HepG2 (cell line): ENCODE measurements at regions not wholly inside any gene's neighbourhood (a gene's known extent, or its start where the extent isn't known, plus 50 kb on each side); places are given as distances from the start of the nearest gene placed in this dataset.

Source experiments
- ATM ChIP-seq: fragments of 450-650 bp; IDR thresholded peaks from 2 replicates; pipeline ENCODE4 v1.7.1; 2017; ENCODE audit warnings: mild to moderate bottlenecking, borderline replicate concordance
- CREM ChIP-seq, 2 experiments: sonication (generic) in 1 of 2; formaldehyde crosslinking in 1 of 2; IDR thresholded peaks; 2 replicates each; pipeline versions ENCODE4 v1.4.0 to v1.6.1; 2016 to 2020; ENCODE audit warnings: antibody characterized with exemption in 1 of 2, mild to moderate bottlenecking in 1 of 2, missing genetic modification reagents in 1 of 2
- ELF4 ChIP-seq: sonication (generic); formaldehyde crosslinking; IDR thresholded peaks from 2 replicates; pipeline ENCODE4 v1.5.0; 2020; ENCODE audit warnings: missing genetic modification reagents, mild to moderate bottlenecking, moderate library complexity, borderline replicate concordance
- HNRNPUL1 ChIP-seq: fragments of 200-400 bp; formaldehyde crosslinking; IDR thresholded peaks from 2 replicates; pipeline ENCODE4 v1.6.1; 2017; ENCODE audit warnings: low read depth, mild to moderate bottlenecking, low read length, moderate library complexity
- IKZF1 ChIP-seq: fragments of 450-650 bp; IDR thresholded peaks from 2 replicates; pipeline ENCODE4 v1.7.1; 2016
- IKZF4 ChIP-seq: sonication (generic); formaldehyde crosslinking; IDR thresholded peaks from 2 replicates; pipeline ENCODE4 v1.5.1; 2020; ENCODE audit warnings: borderline replicate concordance, mild to moderate bottlenecking, low read depth, missing genetic modification reagents; ENCODE audit errors: not compliant biosample characterization
- KMT2B ChIP-seq: IDR thresholded peaks from 2 replicates; pipeline ENCODE4 v1.6.1; 2016; ENCODE audit warnings: missing genetic modification reagents, missing compliant biosample characterization
- MEIS2 ChIP-seq: sonication (generic); formaldehyde crosslinking; IDR thresholded peaks from 2 replicates; pipeline ENCODE4 v1.9.0; 2021; ENCODE audit warnings: mild to moderate bottlenecking, missing genetic modification reagents
- MIER2 ChIP-seq: IDR thresholded peaks from 2 replicates; pipeline ENCODE4 v1.6.1; 2016; ENCODE audit warnings: missing biosample characterization, missing genetic modification reagents
- MZF1 ChIP-seq: sonication (generic); formaldehyde crosslinking; IDR thresholded peaks from 2 replicates; pipeline ENCODE4 v1.8.1; 2023; ENCODE audit warnings: mild to moderate bottlenecking, missing genetic modification reagents, borderline replicate concordance
- NONO ChIP-seq, 2 experiments: fragments of 450-650 bp in 1 of 2; sonication (generic) in 1 of 2; formaldehyde crosslinking in 1 of 2; IDR thresholded peaks in 1 of 2; conservative IDR thresholded peaks in 1 of 2; 2 replicates each; pipeline versions ENCODE4 v1.6.1 to v1.8.0; 2017 to 2022; ENCODE audit warnings: mild to moderate bottlenecking in 1 of 2, missing genetic modification reagents in 1 of 2, moderate library complexity in 1 of 2
- PHF21A ChIP-seq: sonication (generic); formaldehyde crosslinking; IDR thresholded peaks from 2 replicates; pipeline ENCODE4 v1.5.0; 2020; ENCODE audit warnings: mild to moderate bottlenecking, missing genetic modification reagents
- RXRB ChIP-seq: IDR thresholded peaks from 2 replicates; pipeline ENCODE4 v1.6.1; 2016; ENCODE audit warnings: borderline replicate concordance, missing genetic modification reagents, missing compliant biosample characterization
- SOX6 ChIP-seq, 2 experiments: fragments of 450-650 bp in 1 of 2; sonication (generic) in 1 of 2; formaldehyde crosslinking in 1 of 2; IDR thresholded peaks; 2 replicates each; pipeline versions ENCODE4 v1.4.0 to v1.6.1; 2017 to 2020; ENCODE audit warnings: antibody characterized with exemption in 1 of 2, mild to moderate bottlenecking in 1 of 2, missing genetic modification reagents in 1 of 2
- SP1 ChIP-seq, 2 experiments: fragments of 450-650 bp in 1 of 2; sonication (generic) in 1 of 2; formaldehyde crosslinking in 1 of 2; IDR thresholded peaks; 2 replicates each; pipeline versions ENCODE4 v1.4.0 to v1.6.1; 2016 to 2020; ENCODE audit warnings: missing genetic modification reagents in 1 of 2
- SP4 ChIP-seq: sonication (generic); formaldehyde crosslinking; IDR thresholded peaks from 2 replicates; pipeline ENCODE4 v1.8.1; 2023; ENCODE audit warnings: mild to moderate bottlenecking, missing genetic modification reagents
- ZNF383 ChIP-seq: sonication (generic); formaldehyde crosslinking; IDR thresholded peaks from 2 replicates; pipeline ENCODE4 v1.4.0; 2020; ENCODE audit warnings: missing genetic modification reagents, mild to moderate bottlenecking, borderline replicate concordance
- ZNF556 ChIP-seq: sonication (generic); formaldehyde crosslinking; IDR thresholded peaks from 2 replicates; pipeline ENCODE4 v1.4.0; 2020; ENCODE audit warnings: mild to moderate bottlenecking, missing genetic modification reagents, borderline replicate concordance
- TF ChIP-seq, protein P1 (sequence below): sonication (generic); formaldehyde crosslinking; IDR thresholded peaks from 2 replicates; pipeline ENCODE4 v1.5.1; 2020; ENCODE audit warnings: mild to moderate bottlenecking, missing genetic modification reagents, borderline replicate concordance
- TF ChIP-seq, protein P2 (sequence below): sonication (generic); formaldehyde crosslinking; IDR thresholded peaks from 2 replicates; pipeline ENCODE4 v1.4.0; 2020; ENCODE audit warnings: missing genetic modification reagents
- TF ChIP-seq, protein P3 (sequence below): sonication (generic); IDR thresholded peaks from 2 replicates; pipeline ENCODE4 v1.6.1; 2016; ENCODE audit warnings: low read depth, borderline replicate concordance

DNA sequence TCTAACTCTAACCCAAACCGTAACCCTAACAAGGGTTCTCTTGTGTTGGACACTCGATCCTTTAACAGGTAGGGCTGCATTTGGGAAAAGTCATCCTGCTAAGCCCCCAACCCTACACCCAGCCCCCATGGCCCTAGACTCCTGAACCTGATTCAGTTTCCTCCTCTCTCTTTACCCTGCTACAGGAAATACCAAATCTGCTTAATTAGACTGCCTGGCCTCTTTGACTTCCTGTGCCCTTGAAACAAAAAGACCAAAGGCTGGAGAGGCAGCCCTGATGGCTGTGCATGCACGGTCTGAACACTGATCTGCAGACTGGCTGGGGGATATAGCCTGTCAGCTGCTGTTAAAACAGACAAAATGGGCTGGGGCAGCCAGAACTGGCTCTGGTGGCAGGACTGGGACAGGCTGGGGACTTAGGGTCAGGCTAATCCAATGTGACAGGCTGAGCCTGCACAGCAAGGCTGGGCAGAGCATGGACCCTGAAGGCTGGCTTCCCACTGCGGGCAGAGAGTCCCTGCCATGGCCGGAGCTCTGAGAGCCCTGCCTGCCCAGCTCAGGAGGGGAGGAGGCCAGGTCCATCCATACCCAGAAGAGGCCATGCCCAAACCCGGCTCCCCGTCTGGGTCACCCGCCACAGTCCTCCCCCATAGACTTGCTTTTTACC lies 51.0 kb upstream of the MSMB start (continued):
- TF ChIP-seq, protein P1, sequence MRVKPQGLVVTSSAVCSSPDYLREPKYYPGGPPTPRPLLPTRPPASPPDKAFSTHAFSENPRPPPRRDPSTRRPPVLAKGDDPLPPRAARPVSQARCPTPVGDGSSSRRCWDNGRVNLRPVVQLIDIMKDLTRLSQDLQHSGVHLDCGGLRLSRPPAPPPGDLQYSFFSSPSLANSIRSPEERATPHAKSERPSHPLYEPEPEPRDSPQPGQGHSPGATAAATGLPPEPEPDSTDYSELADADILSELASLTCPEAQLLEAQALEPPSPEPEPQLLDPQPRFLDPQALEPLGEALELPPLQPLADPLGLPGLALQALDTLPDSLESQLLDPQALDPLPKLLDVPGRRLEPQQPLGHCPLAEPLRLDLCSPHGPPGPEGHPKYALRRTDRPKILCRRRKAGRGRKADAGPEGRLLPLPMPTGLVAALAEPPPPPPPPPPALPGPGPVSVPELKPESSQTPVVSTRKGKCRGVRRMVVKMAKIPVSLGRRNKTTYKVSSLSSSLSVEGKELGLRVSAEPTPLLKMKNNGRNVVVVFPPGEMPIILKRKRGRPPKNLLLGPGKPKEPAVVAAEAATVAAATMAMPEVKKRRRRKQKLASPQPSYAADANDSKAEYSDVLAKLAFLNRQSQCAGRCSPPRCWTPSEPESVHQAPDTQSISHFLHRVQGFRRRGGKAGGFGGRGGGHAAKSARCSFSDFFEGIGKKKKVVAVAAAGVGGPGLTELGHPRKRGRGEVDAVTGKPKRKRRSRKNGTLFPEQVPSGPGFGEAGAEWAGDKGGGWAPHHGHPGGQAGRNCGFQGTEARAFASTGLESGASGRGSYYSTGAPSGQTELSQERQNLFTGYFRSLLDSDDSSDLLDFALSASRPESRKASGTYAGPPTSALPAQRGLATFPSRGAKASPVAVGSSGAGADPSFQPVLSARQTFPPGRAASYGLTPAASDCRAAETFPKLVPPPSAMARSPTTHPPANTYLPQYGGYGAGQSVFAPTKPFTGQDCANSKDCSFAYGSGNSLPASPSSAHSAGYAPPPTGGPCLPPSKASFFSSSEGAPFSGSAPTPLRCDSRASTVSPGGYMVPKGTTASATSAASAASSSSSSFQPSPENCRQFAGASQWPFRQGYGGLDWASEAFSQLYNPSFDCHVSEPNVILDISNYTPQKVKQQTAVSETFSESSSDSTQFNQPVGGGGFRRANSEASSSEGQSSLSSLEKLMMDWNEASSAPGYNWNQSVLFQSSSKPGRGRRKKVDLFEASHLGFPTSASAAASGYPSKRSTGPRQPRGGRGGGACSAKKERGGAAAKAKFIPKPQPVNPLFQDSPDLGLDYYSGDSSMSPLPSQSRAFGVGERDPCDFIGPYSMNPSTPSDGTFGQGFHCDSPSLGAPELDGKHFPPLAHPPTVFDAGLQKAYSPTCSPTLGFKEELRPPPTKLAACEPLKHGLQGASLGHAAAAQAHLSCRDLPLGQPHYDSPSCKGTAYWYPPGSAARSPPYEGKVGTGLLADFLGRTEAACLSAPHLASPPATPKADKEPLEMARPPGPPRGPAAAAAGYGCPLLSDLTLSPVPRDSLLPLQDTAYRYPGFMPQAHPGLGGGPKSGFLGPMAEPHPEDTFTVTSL (CRISPR knock-in tag): peak; percentile 52; the same call in 1 of the 2 replicates
- TF ChIP-seq RXRB (CRISPR knock-in tag): peak; percentile 61; the same call in 1 of the 2 replicates
- TF ChIP-seq ZNF383 (CRISPR knock-in tag): no peak; the same call in 1 of the 2 replicates
- no peak for TF ChIP-seq ATM
- no peak for TF ChIP-seq SP1 (IDR thresholded peaks at IDR 0.05)
- no peak for TF ChIP-seq SP1 (CRISPR knock-in tag; IDR thresholded peaks at IDR 0.05)
- TF ChIP-seq NONO (IDR thresholded peaks at IDR 0.05): no peak
- peak; percentile 59; the same call in 1 of the 2 replicates for TF ChIP-seq NONO (CRISPR knock-in tag; conservative IDR thresholded peaks at IDR 0.05)
- no peak for TF ChIP-seq KMT2B (CRISPR knock-in tag)
- TF ChIP-seq, protein P2, sequence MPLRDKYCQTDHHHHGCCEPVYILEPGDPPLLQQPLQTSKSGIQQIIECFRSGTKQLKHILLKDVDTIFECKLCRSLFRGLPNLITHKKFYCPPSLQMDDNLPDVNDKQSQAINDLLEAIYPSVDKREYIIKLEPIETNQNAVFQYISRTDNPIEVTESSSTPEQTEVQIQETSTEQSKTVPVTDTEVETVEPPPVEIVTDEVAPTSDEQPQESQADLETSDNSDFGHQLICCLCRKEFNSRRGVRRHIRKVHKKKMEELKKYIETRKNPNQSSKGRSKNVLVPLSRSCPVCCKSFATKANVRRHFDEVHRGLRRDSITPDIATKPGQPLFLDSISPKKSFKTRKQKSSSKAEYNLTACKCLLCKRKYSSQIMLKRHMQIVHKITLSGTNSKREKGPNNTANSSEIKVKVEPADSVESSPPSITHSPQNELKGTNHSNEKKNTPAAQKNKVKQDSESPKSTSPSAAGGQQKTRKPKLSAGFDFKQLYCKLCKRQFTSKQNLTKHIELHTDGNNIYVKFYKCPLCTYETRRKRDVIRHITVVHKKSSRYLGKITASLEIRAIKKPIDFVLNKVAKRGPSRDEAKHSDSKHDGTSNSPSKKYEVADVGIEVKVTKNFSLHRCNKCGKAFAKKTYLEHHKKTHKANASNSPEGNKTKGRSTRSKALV: 0 out of 2 replicates have a peak, but pooled peaks have one; percentile 26
- no peak for TF ChIP-seq MZF1 (CRISPR knock-in tag)
- no peak for TF ChIP-seq IKZF4
- TF ChIP-seq HNRNPUL1: no peak
- no peak for TF ChIP-seq ELF4 (CRISPR knock-in tag)
- TF ChIP-seq MIER2 (CRISPR knock-in tag): no peak
- TF ChIP-seq SP4 (CRISPR knock-in tag): no peak
- TF ChIP-seq MEIS2 (CRISPR knock-in tag): no peak
- peak; percentile 70; the same call in 1 of the 2 replicates for TF ChIP-seq PHF21A (CRISPR knock-in tag)
- 0 out of 2 replicates have a peak, but pooled peaks have one; percentile 55 for TF ChIP-seq ZNF556 (CRISPR knock-in tag)
- TF ChIP-seq, protein P3, sequence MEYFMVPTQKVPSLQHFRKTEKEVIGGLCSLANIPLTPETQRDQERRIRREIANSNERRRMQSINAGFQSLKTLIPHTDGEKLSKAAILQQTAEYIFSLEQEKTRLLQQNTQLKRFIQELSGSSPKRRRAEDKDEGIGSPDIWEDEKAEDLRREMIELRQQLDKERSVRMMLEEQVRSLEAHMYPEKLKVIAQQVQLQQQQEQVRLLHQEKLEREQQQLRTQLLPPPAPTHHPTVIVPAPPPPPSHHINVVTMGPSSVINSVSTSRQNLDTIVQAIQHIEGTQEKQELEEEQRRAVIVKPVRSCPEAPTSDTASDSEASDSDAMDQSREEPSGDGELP: peak; percentile 47; the same call in 1 of the 2 replicates
- TF ChIP-seq CREM (IDR thresholded peaks at IDR 0.05): peak; percentile 39; the same call in 1 of the 2 replicates
- TF ChIP-seq CREM (CRISPR knock-in tag; IDR thresholded peaks at IDR 0.05): no peak
- TF ChIP-seq SOX6 (IDR thresholded peaks at IDR 0.05): no peak
- TF ChIP-seq SOX6 (CRISPR knock-in tag; IDR thresholded peaks at IDR 0.05): peak; percentile 39
- TF ChIP-seq IKZF1: no peak
